NCI-H446 treated with DMSO at 0.1 percent for 48 hours (cell line): ENCODE measurements at regions not wholly inside any gene's neighbourhood (a gene's known extent, or its start where the extent isn't known, plus 50 kb on each side); places are given as distances from the start of the nearest gene placed in this dataset.
A peak's percentile ranks its signal among the peaks of the same experiment; 100 is the strongest.

Experiments used
- DNase-seq: peaks from one replicate; lab custom pipeline; 2025; lab: John Stamatoyannopoulos, UW

DNA sequence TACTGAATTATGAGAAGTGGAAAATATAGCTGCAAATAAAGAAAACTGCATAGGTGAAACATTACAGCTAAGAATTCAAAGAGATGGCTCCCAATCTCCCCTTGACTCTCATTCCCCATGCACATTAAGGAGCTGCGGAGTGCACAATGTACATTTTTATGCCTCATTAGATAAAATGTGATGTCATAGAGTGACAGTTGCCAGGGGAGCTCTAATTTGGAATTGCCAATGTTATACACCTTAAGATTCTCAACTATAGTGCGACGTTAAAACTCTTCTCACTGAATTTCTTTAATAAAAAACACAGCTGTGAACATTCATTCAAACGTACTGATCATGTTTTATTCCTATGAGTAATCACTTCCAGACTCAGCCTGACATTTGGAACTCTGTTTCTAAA, 386.9 kb upstream of the CELF2 start:
- DNase-seq, result no peak

DNA sequence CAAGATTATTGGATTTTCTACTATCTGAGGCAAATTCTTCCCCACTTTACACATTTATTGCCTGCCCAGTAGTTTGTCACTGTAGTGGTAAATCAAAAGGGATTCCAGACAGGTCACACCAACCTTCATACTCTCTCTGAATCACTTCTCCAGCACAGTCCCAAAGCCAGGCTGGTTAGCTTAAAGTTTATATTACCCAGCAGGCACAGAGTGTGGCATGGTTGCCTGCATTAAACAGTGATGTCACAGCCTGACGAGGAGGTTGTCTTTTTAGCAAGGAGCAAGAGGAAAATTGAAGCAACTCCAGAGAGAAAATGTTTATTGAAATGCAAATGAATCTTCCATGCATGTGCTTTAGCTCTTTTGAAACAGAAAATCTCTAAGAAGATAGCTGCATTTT, 375.5 kb upstream of the CELF2 start:
- DNase-seq, result no peak

DNA sequence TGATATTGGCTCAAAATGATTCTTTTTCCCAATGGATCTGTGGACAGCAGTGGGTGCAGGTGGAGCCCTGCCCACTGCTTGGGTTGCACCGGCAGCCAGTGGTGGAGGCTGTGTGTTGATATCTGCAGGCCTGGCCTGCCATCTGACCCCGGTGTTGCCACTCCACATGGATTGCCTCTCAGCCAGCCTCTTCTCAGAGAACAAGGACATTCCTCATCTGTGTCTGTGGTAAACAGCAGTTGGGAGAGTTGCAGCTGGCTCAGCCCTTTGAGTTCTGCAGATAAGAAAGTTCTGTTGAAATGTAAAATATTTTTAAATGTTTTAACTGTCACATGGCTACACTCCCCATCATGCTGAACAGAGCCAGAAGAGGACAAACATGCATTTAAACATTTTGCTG, 374.9 kb upstream of the CELF2 start:
- DNase-seq, result no peak

DNA sequence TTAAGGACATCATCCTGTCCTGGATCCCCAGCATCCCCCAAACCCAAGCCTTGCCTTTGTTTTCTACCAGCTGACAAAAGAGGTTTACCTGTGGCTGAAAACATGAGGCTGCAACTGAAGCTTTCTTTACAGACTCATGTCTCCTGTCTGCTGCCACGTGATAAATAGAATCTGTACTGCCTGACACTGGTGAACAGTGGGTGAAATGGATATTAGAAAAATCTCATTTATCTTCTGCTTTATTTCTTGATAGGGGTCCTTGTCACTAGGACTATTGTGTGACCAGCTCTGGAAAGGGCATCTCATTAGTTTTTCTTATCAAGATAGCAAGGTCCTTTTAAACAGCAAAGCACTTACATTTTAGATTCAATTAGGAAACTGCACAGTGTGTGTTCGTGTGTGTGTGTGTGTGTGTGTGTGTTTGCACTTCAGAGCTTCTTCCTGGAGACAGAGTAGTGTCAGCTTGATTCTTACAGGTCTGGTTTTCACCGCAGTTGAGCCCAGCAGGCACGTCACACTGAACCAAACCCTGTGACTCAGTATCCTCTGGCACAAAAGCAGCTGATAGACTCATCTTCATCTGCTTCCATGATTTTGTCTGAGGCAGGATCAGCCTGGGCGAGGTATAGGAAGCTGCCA, 373.5 kb upstream of the CELF2 start:
- no peak for DNase-seq

DNA sequence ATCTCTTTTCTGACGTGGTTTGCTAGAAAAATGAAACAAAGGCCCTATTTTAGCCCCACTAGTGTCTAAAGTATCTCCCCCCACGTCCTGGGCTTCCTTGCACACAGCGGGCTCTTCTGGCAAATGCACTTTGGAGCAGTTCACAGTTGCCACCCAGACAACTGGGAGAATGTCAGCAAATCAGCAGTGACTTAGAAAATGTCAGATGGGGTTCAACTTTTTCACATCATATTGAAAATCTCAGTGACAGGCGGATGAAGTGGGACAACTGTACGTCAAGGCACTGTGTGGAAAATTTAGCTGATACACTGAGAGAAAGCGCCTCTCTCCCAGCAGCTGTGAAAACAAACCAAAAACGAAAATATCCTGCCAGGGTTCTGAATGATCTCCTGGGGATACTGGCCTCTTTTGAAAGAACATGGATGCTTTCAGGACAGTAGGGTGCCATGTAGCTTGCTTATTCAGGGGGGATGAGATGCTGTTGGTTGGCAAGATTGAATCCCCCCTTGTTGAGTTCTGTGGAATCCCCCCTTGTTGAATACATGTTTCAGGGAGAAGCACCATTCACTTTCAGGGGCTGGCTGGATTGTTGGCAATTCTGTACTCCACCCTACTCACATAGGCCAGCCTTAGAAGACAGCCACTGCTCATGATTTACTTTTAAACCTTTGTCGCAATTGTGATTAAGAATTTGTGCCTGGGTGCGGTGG, 372.8 kb upstream of the CELF2 start:
- DNase-seq, result no peak

DNA sequence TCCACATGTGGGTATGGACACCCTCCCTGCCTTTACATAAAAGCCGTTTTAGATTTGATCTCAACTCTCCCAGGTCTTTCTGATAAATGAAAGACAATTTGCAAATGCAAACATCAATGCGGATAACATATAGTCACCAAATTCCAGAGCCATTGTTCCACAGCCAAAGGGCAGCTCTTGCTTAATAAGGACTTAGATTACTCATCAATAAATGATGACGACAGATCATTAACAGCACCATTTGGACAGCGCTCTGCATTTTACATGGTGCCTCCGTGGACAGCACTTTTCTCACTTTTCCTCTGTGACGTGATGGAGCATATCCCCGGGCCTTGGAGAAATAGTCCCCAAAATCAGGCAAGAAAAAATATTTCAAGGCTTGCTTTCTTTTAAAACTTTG, 370.3 kb upstream of the CELF2 start:
- DNase-seq, result no peak

DNA sequence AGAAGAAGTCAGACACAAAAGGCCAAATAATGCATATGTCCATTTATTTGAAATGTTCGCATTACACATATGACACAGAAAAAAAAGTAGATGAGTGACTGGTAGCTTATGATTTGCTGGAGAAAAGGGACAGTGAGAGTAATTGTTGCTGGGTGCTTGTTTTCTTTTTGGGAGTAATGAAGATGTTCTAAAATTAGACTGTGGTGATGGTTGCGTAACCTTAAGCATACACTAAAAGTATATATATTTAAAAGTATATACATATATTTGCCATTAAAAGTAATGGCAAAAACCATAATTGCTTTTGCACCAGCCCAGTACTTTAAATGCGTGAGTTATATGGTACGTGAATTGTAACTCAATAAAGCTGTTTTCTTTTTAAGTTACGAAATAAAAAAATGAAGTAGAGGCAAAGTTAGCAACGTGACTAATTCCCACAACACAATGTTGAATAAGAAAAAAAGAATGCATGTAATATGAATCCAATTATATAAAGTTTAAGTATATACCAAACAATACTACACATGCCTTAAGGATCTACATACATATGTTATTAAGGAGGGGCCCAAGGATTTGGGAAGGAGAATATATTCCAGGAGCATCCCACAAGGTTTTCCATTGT, 360.4 kb upstream of the CELF2 start:
- DNase-seq, result no peak

DNA sequence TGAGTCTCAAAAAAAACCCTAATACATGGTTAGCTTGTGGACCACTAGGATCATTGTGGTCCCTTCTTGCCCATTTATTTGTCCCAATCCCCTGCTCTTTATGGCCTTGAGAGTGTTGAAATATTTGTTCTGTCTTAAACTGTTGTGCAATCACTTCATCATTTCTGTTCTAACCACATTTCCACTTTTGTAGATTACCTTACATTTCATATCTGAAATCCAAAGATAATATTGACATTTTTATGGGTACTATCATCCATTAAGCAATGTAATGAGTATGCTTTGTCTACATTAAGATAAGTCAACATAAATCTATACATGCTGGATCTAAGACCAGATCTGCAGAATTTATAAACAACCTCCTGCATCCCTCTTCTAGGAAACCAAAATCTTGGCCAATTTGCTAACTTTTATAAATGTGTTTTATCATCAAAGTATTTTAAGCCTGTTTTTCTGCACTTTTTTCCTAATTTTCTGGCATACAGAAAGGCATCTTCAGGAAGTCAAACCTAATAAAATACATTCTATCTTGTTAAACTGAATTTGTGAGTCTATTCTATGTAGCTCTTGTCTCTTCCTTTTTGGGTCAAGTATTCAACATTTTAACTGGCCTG, 359.4 kb upstream of the CELF2 start:
- no peak for DNase-seq

DNA sequence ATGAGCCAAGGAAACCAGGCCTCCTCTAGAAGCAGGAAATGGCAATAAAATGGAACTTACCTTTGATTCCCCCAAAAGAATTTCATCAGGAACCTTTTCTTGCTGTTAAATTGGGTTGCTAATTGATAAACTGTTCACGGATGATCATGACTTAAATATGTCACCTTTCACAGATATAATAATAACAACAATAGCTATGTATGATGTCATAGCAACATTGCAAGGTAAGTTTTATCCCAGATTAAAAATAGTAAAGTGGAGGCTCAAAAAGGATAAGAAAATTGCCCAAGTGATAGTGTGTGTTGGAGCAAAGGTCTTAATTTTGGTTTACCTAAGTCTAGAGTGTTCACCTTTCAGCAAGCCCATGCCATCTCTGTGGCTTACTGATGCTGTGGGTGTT, 357.6 kb upstream of the CELF2 start:
- DNase-seq, result no peak

DNA sequence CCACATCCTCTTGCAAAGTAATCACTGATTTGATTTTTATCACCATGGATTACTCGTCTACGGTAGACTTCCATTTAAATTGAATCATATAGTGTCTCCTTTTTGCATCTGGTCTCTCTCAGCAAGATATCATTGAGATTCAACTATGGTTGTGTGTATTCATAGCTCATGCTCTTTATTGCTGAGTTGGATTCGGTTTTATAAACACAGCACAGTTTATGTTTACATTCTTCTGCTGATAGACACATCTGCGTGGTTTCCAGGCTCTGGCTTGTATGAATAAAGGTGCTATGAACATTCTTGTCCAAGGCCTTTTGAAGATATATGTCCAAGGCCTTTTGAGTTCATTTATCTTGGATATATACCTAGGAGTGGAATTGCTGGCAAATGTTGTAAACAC, 356.5 kb upstream of the CELF2 start:
- no peak for DNase-seq

DNA sequence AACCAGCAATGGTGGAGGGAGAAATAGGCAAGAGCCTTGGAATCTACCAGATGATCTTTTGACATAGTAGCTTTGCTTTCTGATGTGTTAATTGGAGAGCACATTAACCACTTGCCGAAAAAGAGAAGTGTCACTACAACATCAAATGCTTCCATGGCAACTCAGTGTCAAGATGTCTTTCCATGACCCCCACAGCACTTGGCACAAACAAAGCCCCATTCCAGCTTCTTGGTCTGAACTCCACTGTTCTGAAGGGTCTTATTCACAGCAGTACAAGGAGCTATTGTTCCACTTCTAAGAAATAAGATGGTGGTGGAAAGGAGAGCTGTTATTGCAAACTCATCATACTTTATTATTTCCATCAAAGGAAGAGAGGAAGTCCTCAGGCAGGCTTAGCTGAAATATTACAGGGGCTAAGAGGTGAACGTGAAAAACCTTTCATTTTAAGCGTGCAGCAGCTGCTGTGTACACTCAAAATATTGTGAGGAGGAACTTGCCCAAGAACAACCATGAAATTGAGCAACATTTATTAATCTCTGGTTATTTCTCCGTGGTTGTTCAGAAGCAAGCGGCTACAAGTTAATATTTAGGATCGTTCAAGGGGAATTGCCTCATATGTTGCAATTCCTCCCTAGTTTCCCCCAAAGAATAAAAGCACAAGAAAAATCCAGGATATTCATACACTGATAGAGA, 354.8 kb upstream of the CELF2 start:
- DNase-seq, result no peak

DNA sequence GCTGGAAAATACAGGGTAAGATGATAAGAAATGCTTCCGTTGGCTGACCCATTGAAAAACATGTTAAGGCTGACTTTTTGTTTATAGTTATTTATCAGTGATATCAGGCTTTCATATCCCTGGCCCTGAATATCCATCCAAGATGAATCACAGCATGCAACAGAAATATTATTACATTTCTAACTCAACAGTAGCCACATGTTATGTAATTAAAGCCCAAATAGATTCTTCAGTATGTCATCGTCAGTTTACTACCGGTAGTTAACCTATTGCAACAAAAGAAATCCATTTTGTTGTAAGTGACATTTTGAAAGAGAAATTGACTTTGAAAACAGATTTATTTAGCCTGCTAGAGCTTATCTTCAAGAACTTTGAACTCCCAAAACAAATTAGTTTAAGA, 354.1 kb upstream of the CELF2 start:
- no peak for DNase-seq

DNA sequence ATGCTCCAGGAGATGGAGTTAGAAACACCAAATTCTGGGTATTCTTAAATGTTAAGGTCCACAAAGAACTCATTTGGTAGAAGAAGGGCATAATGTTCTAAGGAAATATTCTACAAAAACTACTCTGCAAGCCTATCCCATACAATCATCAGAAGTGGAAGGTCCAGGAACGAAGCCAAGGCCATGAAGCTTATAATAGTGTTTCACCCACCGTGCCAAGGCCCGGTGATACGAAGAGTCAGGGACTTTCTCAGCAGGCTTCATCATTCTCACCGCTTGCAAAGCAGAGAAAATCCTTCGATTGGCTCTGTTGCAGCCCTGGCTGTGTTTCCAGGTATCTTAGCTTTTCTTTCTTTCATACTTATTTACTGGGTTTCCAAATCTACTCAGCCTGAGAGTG, 351.9 kb upstream of the CELF2 start:
- no peak for DNase-seq

DNA sequence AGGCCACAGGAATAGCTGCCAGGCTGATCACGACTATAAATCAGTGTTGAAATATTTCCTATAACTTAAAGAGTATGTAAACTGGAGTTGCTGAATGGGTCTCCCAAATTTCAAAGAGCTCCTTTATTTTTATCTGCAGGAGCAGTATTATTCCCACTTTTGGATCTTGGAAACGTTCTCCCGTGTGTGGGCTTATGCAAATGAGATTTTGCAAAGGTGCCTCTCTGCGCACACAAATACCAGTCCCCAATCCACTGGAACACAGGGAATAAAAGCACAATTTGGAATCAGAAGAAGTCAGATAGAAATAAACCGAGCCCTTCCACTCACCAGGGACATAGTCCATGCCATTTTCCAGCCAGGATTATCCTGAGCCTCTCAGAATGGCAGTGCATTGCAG, 350.2 kb upstream of the CELF2 start:
- DNase-seq, result no peak

DNA sequence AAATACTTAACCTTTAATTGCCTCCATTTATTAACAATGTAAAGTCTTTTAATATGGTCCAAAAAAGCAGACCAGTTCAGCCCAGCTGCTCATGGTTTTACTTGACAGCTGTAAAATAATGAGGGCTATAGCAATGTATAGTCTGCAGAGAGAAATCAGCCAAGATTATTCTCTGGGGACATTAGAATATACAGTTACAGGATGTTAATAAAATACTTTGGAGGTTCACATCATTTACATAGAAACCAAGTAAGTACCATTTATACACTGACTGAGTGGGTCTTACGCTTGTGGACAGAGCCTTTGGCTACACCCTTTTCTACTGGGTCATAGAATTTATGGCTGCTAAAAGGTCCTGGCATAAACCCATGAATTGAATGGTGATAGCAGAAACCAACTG, 340.7 kb upstream of the CELF2 start:
- peak; percentile 15 for DNase-seq

DNA sequence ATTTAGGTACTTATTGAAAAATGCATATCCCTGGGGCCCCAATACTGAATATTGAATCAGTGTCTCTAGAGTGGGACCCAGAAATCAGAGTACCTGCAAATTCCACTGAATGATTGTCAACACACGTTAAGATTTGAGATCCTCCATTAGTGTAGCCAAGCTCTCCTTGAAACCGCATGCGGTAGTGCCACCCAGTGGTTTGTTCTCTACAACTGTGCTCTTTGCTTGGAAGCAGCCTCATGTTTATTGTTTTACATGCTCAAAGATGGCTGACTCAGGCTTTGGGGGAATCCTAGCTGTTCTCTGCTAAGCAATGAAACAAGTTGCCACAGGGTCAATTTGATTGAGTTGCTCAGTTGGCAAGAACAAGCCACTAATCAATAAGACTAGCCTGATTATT, 340.2 kb upstream of the CELF2 start:
- peak; percentile 50 for DNase-seq

DNA sequence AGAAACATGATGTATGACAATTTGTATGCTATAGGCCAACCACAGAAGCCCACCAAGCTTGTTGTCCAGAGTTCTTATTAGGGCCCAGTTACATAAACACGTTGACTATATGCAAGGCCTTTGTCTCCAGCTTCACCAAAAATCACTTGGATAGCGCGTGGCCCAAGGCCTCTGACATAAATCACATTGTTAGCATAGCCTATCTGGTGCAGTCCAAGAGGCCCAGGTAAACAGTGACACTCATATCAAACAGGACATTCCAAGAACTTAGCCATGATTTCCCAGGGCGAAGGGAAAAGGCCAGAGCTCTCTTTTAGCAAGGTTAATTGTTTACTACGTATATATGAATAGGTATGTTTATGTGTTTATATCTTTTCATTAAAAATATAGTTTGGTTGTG, 337.2 kb upstream of the CELF2 start:
- no peak for DNase-seq

DNA sequence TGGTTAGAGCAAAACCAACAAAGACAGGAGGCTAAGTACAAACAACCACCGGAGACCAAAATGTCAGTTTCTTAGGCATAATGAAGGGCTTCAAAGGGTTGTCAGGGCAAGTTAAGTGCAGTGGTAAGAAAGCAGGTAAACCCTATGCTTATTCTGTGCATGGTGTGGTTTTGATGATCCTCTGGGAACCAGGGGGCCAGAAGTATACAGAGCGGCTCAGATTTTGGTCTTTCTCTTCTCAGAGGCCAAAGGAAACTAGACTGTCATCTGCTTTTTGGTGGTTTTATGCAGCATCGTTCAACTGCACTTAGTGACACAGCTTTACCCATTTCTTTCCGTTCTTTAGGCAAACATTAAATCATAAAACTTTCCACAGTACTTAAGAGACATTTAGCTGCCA, 332.7 kb upstream of the CELF2 start:
- no peak for DNase-seq

DNA sequence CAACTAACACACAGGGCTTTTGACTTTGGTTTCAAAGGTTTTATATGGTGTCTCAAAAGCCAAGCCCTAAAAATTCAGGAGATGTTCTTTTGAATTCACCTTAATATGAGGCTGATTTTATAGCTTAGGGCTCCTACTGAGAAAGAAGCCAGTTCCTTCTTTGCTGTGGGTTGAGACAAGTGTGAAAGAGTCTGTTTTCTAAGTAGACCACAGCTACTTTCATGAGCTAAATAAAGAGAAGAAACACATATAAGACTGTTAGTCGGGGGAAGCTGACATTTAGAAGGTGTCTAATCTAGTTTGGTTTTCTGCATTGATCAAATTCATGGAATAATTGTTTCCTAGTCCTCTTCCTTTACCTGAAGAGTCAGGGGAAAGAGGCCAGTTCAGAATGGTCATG, 332.1 kb upstream of the CELF2 start:
- no peak for DNase-seq

DNA sequence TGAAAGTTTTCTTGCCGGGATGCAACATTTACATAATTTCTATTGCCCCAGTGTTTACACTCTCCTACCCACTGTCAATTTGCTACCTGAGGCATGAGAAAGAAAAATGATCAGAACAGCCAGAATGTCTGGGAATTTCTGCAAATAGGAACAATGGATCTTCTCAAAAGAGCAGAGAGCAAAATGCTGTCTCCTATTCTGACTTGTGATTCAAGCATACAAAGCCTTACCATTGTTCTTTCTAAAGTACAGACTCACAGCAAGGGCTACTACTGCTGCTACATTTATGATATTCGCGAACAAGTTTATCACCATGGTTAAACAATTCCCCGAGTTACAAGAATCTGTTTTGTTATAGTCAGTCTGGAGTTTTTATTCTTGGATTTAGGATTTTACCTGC, 329.9 kb upstream of the CELF2 start:
- no peak for DNase-seq

DNA sequence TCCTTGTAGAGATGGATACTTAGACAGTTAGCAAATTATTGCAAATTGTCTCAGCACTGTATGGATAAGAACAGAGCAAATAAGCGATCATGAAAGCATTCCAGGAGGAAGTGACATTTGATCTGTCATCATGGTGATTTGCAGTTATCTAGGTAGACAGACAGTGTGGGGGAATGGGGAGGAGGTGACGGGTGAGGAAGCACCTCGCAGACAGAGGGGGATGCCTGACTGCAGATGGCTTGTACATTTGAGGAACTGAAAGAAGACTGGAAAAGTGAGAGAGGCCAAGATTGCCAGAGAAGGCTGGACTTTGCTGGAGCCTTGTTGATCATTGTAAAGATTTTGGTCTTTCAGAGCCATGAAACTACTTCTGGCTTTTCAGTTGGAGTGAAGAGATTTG, 318.2 kb upstream of the CELF2 start:
- DNase-seq, result no peak

DNA sequence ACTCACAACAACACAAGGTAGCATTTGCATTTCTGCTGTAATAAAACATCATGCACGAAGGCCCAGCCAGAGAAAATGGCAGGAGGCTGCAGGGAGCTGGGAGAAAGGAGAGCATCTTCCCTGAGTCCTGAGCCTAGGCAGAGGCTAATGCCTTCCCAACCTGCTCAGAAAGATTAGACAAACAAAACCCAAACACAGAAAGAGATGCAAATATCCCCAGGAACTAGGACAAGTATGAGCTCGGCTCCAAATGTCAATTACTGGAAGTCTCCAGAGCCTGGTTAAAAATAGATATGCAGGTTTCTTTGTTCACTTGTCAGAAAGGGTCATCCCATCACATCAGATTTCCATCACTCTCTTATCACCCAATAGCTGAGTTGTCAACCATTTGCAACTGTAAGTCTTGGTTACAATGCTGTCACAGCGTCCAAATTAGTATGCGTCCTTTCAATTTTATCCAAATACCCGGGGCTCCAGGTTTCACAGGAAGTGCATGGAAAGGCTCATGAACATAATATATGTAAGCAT, 316.5 kb upstream of the CELF2 start:
- no peak for DNase-seq
